ENCODE measurements at regions not wholly inside any gene's neighbourhood (a gene's known extent, or its start where the extent isn't known, plus 50 kb on each side); places are given as distances from the start of the nearest gene placed in this dataset.

DNA sequence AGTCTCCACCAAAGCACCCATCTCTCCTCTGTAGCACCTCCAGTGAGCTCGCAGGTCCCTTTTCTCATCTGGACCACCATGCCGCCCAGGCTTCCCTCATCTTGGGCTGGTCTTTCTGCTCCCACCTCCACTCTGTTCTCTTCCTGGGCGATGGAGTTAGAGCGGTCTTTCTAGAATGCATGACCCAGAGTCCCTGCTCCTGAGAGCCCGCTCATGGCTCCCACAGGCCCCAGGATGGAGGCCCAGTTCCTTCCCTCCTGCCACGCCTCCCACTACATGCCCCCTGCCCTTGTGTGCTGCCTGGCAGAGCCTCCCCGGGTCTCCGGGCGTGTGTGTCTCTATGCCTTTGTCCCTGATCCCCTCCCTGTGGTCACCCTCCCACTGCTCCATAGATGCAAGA, 100.7 kb upstream of the RTL1 start:
- no peak for DNase-seq (ENCODE audit: low read depth in 2 of 2)

DNA sequence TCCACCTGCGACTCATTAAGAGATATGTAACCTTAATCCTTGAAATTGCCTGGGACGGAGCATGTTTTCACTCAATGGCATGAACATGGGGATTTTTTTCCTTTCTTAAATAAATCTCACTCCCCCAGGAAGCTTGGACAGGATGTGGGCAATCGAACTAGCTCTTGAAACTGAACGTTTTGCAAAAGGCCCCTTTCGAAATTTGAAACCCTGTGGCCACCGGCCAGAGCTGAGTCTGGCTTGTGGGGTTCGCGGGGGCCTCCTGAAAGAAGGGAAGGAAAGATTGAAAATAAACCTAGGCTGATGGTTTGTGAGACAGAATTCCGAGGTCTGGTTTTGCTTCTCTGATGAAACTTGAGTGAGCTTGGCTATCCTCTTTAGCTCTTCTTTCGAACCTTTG, 101.4 kb upstream of the RTL1 start:
- DNase-seq (ENCODE audit: low read depth in 2 of 2): no peak

- no peak for DNase-seq (ENCODE audit: low read depth in 2 of 2)
Measured at GRCh38 chr14:101005447-101005846, 101.9 kb upstream of the RTL1 start.

- no peak for DNase-seq (ENCODE audit: low read depth in 2 of 2)
Measured at GRCh38 chr14:101006008-101006407, 102.5 kb upstream of the RTL1 start.

DNA sequence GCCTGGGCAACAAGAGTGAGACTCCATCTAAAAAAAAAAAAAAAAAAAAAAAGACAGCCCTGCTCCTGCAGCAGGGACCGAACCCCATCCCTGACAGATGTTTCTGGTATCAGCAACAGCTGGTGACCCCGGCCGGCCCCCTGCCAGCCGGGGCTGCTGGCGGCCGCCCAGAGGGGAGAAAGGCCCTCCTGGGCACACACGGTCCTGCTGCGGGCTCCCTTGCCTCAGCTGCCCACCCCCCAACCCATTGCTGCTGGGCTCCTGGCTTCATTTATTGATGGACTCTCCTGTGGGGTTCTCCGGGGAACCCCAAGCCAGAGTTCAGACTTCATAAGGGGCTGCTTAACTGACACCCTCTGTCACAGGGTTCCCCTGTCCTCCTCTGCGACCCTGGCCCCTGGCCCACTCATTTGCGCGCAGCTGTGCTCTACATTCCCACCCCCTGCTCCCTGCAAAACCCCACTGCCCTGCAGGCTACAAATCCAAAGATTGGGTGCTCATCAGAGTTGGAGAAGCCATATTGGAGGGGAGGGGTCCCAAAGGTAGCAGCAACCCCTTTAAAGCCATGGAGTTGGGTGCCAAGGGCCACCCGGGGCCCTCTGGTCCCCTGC, 103.6 kb upstream of the RTL1 start:
- DNase-seq (ENCODE audit: low read depth in 2 of 2): no peak

DNA sequence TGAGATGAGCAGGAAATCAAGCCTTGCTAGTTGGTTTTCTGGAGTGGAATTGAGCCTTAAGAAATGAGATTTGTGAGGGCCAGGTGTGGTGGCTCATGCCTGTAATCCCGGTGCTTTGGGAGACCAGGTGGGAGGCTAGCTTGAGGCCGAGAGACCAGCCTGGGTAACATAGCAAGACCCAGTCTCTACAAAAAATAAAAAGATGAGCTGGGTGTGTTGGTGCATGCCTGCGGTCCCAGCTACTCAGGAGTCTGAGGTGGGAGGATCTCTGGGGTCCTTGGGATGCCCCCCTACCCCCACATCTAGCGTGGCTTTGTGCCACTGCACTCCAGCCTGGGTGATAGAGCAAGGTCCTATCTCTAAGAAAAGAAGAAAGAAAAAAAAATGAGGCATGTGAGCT, 104.2 kb upstream of the RTL1 start:
- DNase-seq (ENCODE audit: low read depth in 2 of 2): no peak

DNA sequence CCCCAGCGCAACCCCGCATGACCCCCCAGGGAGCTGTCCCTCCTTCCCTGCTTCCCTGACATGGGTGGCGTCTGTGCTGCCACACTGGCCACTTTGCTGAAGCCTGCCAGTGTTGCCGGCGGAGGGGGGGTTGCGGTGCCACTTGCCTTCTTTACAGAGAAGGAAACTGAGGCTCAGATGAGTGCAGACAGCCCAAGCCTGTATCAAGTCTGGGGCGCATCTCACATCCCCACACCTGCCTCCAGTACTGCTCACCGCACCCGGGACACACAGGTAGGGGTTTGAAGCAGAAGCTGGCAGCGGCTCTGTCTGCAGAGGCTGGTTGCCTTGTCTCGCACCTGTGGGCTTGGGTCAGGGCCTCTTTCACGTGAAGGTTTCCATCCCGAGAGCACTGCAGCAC, 104.7 kb upstream of the RTL1 start:
- DNase-seq (ENCODE audit: low read depth in 2 of 2): no peak

DNA sequence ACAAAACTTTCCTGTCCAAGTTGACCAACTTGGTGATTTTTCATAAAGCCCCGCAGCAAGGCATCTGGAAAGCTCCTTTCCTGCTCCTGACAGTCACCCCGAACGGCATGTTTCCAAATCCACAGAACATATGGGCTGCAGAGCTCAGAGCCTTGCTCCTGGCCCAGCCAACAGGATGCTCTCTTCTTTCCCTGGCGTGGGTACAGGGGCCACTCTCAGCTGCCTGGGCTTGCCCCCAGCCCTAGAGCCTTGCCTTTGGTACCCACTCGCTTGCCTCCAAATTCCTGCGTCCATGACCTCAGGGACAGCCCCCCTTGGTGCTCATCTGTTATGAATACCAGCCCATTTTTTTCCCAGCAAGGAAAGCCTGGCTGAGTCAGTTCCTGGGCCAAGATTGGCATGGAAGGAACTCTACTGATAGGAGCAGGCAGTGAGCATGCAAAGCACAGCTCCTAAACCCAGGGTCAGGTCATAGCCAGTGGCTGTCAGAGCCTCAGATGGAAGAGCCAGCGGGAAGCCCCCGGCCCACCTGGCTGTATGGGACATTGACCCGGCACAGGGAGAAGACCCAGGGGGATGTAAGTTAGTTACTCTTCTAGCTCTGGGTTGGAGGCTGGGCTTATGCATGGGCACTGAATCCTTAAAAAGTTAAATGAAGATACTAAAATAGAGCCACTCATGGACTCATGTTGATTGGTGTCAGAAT, 105.3 kb upstream of the RTL1 start:
- no peak for DNase-seq (ENCODE audit: low read depth in 2 of 2)

DNA sequence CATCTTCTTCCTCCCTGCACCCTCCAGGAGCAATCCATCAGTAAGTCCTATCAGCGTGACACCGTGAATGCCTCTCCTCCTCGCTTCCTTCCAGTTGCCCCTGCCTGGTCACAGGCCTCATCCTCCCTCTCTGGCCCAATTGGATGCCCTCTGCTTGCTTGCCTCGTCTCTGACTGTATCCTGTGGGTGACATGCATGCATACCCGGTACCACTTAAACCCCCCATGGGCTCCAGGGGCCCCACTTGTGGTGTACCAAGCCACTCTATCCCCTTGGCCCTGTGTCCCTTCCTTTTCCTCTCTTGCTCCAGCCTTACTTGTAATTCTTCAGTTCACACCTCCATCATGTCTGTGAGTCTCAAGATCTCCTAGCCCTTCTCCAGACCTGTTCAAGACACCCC, 106.0 kb upstream of the RTL1 start:
- no peak for DNase-seq (ENCODE audit: low read depth in 2 of 2)

- no peak for DNase-seq (ENCODE audit: low read depth in 2 of 2)
Measured at GRCh38 chr14:101010293-101010692, 106.8 kb upstream of the RTL1 start.

DNA sequence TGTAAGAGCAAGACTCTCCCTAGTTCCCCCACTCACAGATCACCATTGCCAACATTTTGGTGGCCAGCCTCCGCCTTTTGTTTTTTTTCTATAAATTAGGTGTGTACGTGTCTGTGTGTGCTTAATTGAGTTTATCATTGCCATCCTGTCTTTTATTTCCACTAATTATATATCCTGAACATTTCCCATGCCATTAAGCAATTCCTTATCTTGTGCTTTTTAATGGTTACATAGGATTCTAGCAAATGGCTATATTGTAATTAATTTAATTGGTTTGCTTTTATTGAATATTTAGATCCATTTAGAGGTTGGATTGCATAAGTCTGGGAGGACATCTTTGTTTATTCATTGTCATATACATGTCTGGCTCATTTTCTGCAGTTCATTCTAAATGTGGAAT, 107.3 kb upstream of the RTL1 start:
- no peak for DNase-seq (ENCODE audit: low read depth in 2 of 2)

- no peak for DNase-seq (ENCODE audit: low read depth in 2 of 2)
Measured at GRCh38 chr14:101017209-101017608, 113.7 kb upstream of the RTL1 start.

- DNase-seq (ENCODE audit: low read depth in 2 of 2): no peak
Measured at GRCh38 chr14:101017806-101018560, 114.5 kb upstream of the RTL1 start.

DNA sequence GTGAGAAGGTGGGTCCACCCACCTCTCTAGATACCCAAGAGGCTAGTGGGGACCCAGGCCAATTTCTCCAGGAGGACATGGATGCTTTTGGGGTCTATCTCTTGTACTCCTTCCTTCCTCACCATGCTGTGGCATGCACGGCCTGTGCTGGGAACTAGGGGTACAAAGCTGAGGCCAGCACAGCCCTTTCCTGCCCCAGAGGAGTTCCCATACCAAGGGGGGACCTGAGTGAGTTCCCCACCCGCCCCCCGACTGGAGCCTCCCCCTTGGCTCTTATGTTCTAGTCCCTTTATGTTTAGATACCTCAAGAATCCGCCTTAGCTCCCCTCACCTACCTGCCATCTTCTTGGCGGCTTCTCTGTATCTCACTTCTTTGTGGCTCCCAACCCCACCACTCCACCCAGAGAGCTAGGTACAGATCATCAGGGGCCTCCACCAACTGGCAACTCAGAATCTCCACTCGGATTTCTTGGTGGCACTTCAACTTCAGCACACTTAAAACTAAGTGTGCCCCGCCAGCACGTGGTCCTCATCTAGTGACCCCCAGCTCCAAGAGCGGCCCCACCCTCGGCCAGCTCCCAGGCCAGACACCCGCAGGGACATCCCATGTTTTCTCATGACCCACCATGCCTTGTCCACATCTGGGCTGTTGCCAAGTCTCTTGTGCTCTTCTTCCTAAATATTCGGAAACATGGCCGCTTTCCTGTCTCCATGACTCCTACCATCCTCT, 115.2 kb upstream of the RTL1 start:
- no peak for DNase-seq (ENCODE audit: low read depth in 2 of 2)

DNA sequence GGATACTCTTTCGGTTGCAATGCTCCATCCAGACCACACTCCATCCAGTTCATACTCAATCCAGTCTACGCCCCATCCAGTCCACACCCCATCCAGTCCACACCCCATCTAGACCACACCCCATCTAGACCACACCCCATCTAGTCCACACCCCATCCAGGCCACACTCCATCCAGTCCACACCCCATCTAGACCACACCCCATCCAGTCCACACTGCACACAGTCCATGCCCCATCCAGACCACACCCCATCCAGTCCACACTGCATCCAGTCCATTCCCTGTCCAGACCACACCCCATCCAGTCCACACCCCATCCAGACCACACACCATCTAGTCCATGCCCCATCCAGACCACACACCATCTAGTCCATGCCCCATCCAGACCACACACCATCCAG, 116.0 kb upstream of the RTL1 start:
- DNase-seq (ENCODE audit: low read depth in 2 of 2): no peak

- DNase-seq (ENCODE audit: low read depth in 2 of 2): no peak
Measured at GRCh38 chr14:101019990-101020710, 116.6 kb upstream of the RTL1 start.

DNA sequence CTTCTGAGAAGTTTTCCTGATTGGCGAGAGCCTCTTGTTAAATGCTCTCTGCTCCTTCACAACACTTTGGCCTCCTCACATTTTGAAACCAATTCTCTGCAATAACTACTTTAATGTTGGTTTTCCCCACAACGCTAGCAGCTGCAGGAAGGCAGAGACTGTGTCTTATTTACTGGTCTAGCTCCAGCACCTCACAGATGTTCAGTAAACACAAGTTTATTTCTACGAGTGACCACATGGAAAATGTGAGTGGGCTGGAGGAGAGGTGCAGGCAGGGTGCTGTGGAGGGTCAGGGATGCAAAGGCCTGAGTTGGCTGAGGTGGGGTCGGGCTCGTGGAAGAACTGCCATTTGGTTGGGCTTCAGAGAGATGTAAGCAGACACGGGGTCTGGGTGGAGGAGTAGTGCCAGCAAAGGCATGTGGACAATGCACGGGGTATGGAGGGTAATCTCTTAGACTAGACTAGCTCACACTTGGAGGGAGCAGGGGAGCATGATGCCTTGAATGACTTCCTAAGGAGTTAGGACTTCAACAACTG, 117.4 kb upstream of the RTL1 start:
- no peak for DNase-seq (ENCODE audit: low read depth in 2 of 2)

DNA sequence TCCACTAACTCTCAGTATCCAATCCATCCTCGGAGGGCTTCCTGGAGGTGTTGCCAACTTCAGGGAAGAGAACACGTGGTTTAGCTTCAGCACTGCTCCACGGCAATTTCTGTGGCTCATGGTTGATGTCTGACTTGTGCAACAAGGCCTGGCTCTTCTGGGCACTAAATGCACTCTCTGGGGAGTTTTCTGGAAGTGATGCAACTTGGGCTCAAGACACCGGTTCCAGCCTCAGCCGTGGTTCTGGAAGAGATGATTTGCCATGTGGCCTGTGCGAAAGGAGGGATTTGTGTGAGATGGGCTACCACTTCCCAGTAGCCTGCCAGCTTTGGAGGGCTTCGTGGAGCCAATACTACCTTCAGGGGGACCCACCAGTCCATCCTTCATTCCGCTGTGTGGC, 118.6 kb upstream of the RTL1 start:
- DNase-seq (ENCODE audit: low read depth in 2 of 2): no peak

- no peak for DNase-seq (ENCODE audit: low read depth in 2 of 2)
Measured at GRCh38 chr14:101022916-101023435, 119.5 kb upstream of the RTL1 start.

GRCh38 chr14:101024686-101025085, 121.2 kb upstream of the RTL1 start:
- no peak for DNase-seq (ENCODE audit: low read depth in 2 of 2)

- no peak for DNase-seq (ENCODE audit: low read depth in 2 of 2)
Measured at GRCh38 chr14:101025131-101025530, 121.6 kb upstream of the RTL1 start.
